MM.1S (cell line): ENCODE measurements at regions not wholly inside any gene's neighbourhood (a gene's known extent, or its start where the extent isn't known, plus 50 kb on each side); places are given as distances from the start of the nearest gene placed in this dataset.

ENCODE experiments used
- EZH2 ChIP-seq: fragments of 300-600 bp; sonication (generic); optimal IDR thresholded peaks from 2 replicates; pipeline ENCODE3; 2017; ENCODE audit warnings: low read depth, mild to moderate bottlenecking, antibody characterized with exemption, low read length, mixed read lengths
- EZH2phosphoT487 ChIP-seq: fragments of 300-600 bp; sonication (generic); IDR thresholded peaks from 2 replicates; pipeline ENCODE4 v1.6.1; 2018; ENCODE audit warnings: antibody characterized with exemption, low read length
- TF ChIP-seq, protein P1 (sequence below): fragments of 300-600 bp; sonication (generic); IDR thresholded peaks from 2 replicates; pipeline ENCODE4 v1.5.1; 2016; ENCODE audit warnings: antibody characterized with exemption, low read length, mixed read lengths

DNA sequence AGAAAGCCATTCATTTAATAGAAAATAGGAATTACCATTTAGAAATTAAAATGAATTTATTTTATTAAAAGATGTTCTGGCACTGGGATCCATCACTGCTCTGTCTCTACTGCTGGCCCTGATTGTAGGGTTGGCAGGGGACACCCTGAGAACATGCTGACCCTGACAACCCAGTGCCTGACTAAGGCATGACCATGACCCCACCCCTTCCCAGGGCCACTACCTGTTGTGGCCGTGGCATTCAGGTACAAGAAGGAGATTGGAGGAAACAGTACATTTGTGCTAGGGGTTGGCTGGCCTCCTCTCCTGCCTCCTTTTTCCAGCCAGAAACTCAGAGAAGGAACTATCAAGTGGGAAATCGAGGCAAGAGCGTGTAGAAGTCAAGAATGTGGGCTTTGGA lies 197.0 kb upstream of the ZMIZ1 start:
- TF ChIP-seq, protein P1, sequence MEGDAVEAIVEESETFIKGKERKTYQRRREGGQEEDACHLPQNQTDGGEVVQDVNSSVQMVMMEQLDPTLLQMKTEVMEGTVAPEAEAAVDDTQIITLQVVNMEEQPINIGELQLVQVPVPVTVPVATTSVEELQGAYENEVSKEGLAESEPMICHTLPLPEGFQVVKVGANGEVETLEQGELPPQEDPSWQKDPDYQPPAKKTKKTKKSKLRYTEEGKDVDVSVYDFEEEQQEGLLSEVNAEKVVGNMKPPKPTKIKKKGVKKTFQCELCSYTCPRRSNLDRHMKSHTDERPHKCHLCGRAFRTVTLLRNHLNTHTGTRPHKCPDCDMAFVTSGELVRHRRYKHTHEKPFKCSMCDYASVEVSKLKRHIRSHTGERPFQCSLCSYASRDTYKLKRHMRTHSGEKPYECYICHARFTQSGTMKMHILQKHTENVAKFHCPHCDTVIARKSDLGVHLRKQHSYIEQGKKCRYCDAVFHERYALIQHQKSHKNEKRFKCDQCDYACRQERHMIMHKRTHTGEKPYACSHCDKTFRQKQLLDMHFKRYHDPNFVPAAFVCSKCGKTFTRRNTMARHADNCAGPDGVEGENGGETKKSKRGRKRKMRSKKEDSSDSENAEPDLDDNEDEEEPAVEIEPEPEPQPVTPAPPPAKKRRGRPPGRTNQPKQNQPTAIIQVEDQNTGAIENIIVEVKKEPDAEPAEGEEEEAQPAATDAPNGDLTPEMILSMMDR, result no peak
- no peak for TF ChIP-seq EZH2phosphoT487
- TF ChIP-seq EZH2, result no peak
